ENCODE measurements at regions not wholly inside any gene's neighbourhood (a gene's known extent, or its start where the extent isn't known, plus 50 kb on each side); places are given as distances from the start of the nearest gene placed in this dataset.

DNA sequence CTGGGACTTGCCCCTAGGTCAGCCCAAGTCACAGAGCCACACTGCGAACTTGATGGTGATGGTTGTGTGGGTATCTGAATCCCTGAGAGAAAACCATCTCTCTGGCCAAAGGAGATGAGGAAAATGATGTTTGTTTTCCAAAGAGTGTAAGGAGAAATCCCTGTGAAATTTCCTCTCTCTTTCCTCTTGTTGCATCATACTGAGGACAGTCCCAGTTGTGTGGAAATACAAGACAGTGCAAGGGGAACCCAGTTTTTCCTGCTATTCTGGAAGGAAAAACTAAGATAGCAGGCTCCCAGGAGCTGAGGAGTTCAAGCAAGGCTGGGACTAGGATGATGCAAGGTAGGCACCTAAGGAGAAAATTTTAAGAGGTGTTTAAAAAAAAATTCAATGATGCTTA, 86.8 kb upstream of the TOM1L1 start:
- TF ChIP-seq, protein P1, sequence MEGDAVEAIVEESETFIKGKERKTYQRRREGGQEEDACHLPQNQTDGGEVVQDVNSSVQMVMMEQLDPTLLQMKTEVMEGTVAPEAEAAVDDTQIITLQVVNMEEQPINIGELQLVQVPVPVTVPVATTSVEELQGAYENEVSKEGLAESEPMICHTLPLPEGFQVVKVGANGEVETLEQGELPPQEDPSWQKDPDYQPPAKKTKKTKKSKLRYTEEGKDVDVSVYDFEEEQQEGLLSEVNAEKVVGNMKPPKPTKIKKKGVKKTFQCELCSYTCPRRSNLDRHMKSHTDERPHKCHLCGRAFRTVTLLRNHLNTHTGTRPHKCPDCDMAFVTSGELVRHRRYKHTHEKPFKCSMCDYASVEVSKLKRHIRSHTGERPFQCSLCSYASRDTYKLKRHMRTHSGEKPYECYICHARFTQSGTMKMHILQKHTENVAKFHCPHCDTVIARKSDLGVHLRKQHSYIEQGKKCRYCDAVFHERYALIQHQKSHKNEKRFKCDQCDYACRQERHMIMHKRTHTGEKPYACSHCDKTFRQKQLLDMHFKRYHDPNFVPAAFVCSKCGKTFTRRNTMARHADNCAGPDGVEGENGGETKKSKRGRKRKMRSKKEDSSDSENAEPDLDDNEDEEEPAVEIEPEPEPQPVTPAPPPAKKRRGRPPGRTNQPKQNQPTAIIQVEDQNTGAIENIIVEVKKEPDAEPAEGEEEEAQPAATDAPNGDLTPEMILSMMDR (IDR thresholded peaks at IDR 0.05): no peak
- no peak for TF ChIP-seq POLR2A (IDR thresholded peaks at IDR 0.05)

Measured in lower leg skin (tissue), 3 donors.